ENCODE measurements at regions not wholly inside any gene's neighbourhood (a gene's known extent, or its start where the extent isn't known, plus 50 kb on each side); places are given as distances from the start of the nearest gene placed in this dataset.
"Not testable (repeated sequence)": the region's sequence is repeated elsewhere in the genome, so short reads cannot be mapped to it uniquely, and the experiment has no call there.

DNA sequence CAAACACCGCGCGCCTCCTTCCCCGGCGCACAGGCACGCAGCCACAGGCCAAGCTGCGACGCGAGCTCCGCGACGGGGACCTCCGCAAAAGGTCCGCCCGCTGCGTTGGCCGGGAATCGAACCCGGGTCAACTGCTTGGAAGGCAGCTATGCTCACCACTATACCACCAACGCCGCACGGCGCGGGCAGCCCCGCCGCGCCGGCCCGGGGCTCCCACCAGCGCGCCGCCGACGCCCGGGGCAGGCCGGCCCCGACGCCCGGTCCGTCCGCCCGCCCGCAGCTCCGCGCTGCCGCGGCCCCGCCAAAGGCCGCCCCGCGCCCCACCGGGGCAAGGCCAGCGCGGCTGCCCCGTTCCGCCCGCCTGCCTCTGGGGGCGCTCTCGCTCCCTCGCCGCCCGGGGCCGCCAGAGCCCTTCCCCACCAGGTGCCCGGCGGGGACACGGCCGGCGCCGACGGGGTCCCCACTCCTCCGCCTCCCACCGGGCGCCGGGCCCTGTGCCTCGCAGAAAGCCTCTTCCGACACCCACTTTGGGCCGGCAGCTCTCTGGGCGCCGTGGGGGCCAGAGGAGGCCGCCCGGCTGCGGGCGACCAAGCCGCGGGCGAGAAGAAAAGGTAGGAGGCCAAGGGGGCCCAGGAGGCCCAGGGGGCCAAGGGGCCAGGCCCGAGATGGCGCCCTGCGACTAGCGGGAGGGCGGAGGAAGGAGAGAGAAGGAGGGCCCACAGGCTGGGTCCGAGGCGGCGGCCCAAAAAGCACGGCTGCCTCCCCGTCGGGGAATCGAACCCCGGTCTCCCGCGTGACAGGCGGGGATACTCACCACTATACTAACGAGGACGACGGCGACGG is 50.2 kb upstream of the FCGR2A start:
- DNase-seq (ENCODE audit: low read depth): not testable (repeated sequence)

DNA sequence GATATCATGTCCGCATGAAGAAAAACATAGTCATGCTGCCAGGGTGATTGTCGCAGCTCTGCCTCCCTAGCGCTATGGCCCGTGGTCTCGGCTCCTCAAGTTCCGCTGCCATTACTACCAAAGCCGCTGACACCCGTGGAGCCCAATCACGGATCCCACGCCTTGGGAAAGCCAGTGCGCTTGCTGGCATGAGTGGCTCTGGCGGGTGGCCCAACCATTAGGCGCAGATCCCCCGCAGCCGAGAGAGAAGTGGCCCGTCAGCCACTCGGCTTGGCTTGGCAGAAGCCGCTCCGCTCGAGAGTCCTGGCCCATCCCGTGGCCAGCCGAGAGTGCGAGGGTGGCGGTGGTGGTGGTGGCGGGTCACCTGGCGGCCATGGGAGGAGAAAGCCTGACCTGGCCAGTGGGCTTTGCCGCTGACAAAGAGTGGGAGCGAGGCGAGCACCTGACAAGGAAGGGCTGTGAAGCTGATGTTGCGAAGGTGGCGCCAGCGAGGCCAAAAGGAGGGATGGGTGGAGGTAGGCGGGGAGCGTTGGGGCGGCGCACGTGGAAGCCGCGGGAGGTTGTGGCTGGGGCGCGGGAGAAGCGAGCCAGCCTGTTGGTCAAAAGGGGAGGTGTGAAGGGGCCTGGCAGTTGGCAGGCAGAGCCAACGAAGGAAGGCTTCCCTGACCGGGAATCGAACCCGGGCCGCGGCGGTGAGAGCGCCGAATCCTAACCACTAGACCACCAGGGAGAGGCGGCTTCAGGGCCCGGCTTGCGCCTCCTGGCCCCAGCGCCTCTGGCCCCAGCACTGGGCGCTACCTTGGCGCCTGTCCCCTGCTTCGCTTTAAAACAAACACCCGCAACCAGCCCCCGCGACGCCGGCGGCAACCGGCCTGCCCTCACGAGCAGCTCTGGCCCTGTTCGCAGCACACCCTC is 51.0 kb upstream of the FCGR2A start:
- DNase-seq (ENCODE audit: low read depth): not testable (repeated sequence)

DNA sequence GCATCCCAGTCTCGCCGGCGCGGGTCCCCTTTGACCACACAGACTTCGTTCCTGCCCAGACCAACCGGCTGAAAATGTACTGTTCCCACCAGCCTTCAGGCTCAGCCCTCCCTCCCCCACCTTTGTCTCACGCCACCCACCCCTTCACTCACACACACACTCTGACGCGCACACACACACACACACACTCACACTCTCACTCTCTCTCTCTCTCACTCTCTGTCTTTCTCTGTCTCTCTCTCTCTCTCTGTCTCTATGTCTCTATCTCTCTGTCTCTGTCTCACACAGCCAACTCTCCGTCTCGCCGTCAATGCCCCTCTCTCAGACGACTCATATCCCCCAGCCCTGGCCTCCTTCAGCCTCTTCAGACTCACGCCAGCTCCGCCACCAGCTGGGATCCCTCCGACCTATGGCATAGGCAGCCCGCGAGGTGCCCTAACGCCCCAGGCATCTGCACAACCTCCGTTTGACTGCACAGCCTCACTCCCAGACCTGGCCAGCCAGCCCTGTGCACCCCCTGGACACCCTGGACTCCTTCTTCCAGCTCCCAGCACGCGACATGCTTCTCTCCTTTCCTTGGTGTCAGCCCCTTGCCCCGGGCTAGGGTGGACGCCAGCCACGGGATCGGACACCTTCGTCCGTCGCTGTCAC is 53.4 kb upstream of the FCGR2A start:
- DNase-seq (ENCODE audit: low read depth): not testable (repeated sequence)

DNA sequence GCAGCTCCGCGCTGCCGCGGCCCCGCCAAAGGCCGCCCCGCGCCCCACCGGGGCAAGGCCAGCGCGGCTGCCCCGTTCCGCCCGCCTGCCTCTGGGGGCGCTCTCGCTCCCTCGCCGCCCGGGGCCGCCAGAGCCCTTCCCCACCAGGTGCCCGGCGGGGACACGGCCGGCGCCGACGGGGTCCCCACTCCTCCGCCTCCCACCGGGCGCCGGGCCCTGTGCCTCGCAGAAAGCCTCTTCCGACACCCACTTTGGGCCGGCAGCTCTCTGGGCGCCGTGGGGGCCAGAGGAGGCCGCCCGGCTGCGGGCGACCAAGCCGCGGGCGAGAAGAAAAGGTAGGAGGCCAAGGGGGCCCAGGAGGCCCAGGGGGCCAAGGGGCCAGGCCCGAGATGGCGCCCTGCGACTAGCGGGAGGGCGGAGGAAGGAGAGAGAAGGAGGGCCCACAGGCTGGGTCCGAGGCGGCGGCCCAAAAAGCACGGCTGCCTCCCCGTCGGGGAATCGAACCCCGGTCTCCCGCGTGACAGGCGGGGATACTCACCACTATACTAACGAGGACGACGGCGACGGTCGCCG is 57.4 kb upstream of the FCGR2A start:
- DNase-seq (ENCODE audit: low read depth): not testable (repeated sequence)

DNA sequence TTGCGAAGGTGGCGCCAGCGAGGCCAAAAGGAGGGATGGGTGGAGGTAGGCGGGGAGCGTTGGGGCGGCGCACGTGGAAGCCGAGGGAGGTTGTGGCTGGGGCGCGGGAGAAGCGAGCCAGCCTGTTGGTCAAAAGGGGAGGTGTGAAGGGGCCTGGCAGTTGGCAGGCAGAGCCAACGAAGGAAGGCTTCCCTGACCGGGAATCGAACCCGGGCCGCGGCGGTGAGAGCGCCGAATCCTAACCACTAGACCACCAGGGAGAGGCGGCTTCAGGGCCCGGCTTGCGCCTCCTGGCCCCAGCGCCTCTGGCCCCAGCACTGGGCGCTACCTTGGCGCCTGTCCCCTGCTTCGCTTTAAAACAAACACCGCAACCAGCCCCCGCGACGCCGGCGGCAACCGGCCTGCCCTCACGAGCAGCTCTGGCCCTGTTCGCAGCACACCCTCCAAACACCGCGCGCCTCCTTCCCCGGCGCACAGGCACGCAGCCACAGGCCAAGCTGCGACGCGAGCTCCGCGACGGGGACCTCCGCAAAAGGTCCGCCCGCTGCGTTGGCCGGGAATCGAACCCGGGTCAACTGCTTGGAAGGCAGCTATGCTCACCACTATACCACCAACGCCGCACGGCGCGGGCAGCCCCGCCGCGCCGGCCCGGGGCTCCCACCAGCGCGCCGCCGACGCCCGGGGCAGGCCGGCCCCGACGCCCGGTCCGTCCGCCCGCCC is 58.1 kb upstream of the FCGR2A start:
- DNase-seq (ENCODE audit: low read depth): not testable (repeated sequence)

DNA sequence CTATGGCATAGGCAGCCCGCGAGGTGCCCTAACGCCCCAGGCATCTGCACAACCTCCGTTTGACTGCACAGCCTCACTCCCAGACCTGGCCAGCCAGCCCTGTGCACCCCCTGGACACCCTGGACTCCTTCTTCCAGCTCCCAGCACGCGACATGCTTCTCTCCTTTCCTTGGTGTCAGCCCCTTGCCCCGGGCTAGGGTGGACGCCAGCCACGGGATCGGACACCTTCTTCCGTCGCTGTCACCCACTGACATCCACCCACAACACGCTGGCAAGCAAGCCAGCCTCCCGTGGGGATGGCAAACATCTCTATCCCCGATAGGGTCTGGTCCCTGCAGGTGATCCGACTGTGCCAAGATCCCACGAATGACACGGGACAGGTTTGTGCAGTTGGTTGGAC is 60.5 kb upstream of the FCGR2A start:
- DNase-seq (ENCODE audit: low read depth): not testable (repeated sequence)

DNA sequence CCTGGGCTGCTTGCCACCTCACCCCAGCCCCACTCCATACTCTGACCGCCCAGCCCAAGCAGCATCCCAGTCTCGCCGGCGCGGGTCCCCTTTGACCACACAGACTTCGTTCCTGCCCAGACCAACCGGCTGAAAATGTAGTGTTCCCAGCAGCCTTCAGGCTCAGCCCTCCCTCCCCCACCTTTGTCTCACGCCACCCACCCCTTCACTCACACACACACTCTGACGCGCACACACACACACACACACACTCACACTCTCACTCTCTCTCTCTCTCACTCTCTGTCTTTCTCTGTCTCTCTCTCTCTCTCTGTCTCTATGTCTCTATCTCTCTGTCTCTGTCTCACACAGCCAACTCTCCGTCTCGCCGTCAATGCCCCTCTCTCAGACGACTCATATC is 61.0 kb upstream of the FCGR2A start:
- not testable (repeated sequence) for DNase-seq (ENCODE audit: low read depth)

DNA sequence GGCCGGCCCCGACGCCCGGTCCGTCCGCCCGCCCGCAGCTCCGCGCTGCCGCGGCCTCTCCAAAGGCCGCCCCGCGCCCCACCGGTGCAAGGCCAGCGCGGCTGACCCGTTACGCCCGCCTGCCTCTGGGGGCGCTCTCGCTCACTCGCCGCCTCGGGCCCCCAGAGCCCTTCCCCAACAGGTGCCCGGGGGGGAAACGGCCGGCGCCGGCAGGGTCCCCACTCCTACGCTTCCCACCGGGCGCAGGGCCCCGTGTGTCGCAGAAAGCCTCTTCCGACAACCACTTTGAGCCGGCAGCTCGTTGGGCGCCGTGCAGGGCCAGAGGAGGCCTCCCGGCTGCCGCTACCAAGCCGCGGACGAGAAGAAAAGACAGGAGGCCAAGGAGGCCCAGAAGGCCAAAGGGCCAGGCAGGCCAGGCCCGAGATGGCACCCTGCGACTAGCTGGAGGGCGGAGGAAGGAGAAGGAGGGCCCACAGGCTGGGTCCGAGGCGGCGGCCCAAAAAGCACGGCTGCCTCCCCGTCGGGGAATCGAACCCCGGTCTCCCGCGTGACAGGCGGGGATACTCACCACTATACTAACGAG is 64.9 kb upstream of the FCGR2A start:
- DNase-seq (ENCODE audit: low read depth): peak; percentile 17

DNA sequence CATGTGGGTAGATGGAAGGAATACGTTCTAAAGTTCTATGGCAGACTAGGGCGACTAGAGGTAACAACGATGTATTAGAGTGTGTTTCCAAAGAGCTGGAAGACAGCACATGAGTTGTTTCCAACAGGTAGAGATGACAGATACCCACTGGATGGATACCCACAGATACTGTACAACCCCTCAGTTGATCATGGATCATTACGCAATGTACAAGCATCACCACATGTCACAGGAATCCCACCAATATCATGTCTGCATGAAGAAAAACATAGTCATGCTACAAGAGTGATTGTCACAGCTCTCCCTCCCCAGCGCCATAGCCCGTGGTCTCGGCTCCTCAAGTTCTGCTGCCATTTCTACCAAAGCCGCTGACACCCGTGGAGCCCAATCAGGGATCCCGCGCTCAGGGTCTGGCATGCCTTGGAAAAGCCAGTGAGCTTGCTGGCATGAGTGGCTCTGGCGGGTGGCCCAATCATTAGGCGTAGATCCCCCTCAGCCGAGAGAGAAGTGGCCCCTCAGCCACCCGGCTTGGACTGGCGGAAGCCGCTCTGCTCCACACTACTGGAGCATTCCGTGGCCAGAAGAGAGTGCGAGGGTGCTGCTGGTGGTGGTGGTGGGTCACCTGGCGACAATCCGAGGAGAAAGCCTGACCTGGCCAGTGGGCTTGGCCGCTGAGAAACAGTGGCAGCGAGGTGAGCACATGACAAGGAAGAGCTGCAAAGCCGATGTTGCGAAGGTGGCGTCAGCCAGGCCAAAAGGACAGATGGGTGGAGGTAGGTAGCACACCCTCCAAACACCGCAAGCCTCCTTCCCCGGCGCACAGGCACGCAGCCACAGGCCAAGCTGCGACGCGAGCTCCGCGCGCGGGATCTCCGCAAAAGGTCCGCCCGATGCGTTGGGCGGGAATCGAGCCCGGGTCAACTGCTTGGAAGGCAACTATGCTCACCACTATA is 65.7 kb upstream of the FCGR2A start:
- DNase-seq (ENCODE audit: low read depth): no peak

DNA sequence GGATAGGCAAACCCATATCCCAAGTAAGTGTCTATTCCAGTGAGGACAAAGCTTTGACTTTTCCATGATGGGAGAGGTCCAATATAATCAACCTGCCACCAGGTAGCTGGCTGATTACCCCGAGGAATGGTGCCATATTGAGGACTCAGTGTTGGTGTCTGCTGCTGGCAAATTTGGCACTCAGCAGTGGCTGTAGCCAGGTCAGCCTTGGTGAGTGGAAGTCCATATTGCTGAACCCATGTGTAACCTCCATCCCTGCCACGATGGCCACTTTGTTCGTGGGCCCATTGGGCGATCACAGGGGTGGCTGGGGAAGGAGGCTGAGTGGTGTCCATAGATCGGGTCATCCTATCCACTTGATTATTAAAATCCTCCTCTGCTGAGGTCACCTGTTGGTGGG is 65.5 kb upstream of the CFAP126 start:
- not testable (repeated sequence) for DNase-seq (ENCODE audit: low read depth)

DNA sequence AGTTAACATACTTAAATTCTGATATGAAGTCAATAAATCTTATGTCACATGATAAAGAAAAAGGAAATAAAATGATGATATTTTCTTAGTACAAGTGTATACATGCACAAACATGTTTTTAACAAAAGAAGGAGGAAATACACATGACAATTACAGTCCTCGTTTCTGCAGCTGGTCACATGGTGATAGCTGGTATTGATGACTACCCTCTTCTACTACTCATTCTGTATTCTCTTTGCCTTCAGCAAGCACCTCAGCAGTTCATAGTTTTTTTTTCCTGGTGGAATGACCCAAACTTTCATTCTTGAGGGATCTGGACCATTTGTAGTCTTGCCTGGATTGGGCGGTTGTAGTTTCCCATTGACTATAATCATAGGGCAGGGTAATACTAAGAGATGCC is 64.4 kb upstream of the CFAP126 start:
- no peak for DNase-seq (ENCODE audit: low read depth)

DNA sequence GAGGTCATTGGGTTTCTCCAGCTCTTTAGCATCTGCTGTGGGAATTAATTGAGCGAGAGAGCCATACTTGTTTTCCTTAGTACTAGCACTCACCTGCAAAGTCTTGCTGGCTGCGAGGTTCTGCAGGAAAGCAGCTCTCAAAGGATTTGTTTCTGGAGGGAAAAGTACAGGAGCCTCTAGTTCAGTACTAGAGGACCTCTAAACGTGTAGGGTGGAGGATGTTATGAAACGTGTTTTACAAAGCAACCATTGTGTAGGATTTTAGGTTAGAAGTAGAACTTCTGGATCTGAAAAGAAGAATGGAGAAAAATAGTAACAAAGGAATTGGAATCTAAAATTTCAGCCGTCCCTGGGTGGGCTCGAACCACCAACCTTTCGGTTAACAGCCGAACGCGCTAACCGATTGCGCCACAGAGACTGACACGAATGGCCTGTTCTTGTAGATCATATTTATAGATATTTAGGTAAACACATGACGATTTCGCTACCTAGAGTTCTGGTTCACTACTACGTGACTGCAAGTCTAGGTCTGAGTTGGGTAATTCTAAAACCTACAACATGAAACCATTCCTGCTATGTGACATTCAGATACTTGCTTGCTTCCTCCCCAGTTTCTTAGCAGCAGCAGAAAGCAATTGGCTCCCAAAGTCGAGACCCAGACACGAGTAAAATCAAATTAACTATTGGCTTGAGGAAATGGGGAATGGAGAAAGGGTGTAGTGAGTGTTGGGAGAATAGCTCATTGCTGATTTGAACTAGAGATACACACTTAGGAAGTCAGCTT is 60.2 kb upstream of the CFAP126 start:
- DNase-seq (ENCODE audit: low read depth): no peak

DNA sequence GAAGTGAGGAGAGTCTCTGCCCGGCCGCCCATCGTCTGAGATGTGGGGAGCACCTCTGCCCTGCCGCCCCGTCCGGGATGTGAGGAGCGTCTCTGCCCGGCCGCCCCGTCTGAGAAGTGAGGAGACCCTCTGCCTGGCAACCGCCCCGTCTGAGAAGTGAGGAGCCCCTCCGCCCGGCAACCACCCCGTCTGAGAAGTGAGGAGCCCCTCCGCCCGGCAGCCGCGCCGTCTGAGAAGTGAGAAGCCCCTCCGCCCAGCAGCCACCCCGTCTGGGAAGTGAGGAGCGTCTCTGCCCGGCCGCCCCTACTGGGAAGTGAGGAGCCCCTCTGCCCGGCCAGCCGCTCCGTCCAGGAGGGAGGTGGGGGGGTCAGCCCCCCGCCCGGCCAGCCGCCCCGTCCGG is 55.2 kb upstream of the CFAP126 start:
- not testable (repeated sequence) for DNase-seq (ENCODE audit: low read depth)

DNA sequence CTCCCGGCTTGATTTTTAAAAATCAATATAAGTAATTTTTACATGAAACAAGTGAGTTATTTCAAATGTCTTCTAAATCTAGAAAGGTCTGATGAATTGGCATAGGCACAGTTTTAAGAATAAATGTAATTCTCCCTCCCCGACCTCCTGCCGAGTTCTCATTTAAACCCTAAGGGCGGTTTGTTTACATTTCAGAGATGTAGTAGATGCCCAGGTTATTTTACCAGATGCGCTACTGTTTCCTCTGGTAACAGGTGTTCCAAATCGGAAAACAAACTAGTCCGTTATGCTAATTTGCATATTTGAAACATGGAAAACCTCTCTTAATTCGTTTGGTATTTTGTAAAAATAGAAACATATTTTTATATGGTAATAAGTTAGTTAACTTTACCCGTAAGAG is 53.8 kb upstream of the CFAP126 start:
- DNase-seq (ENCODE audit: low read depth): no peak

DNA sequence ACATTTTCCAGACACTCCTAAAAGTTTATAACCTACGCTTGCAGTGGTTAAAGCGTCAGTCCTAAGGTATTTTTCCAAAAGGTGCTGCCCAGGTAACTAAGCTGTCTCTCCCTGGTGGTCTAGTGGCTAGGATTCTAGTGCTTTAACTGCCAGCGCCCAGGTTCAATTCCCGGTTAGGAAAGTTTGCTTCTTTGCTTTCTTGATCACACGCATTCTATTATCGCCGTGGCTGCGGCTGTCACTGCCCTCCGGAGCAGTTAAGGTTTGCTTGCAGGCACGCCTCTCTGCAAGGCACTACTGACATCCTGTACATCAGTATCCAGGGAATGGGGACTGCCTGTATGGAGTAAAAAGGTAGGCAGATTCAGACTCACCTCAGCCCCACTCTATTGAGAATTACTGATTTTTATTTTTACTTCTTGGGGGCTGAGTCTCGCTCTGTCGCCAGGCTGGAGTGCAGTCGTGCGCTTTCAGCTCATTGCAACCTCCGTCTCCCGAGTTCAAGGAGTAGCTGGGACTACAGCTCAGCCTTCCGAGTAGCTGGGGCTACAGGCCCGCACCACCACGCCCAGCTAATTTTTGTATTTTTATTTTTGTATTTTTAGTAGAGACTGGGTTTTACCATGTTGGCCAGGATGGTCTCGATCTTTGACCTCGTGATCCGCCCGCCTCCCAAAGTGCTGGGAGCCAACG is 53.2 kb upstream of the CFAP126 start:
- no peak for DNase-seq (ENCODE audit: low read depth)

DNA sequence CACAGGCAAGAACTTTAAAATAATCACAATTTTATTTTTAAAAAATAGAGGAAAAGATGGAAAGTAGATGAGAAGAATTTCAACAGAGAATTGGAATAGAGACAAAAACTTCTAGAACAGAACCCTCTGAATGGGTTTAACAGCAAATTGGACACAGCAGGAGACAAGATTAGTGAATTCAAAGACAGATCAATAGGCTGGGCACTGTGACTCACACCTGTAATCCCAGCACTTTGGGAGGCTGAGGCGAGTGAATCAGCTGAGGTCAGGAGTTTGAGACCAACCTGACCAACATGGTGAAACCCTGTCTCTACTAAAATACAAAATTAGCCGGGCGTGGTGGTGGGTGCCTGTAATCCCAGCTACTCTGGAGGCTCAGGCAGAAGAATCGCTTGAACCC is 49.9 kb upstream of the CFAP126 start:
- not testable (repeated sequence) for DNase-seq (ENCODE audit: low read depth)
